Central memory CD8-positive, alpha-beta T cell (primary cell): ENCODE measurements at regions not wholly inside any gene's neighbourhood (a gene's known extent, or its start where the extent isn't known, plus 50 kb on each side); places are given as distances from the start of the nearest gene placed in this dataset.

Experiments used
- ATAC-seq: fragments of 150-1000 bp; cut with Tn5 transposase; replicated peaks from 2 replicates; pipeline ENCODE4 v1.10.0; 2022; ENCODE audit warnings: mild to moderate bottlenecking, moderate FRiP score, moderate number of reproducible peaks; ENCODE audit not compliant: poor library complexity, severe bottlenecking; ENCODE audit errors: extremely low read depth
- DNase-seq, 2 donors: peaks; one replicate each; pipeline ENCODE4 v3.0.0; 2021; ENCODE audit warnings: low spot score in 2 of 2
- H3K27ac Mint-ChIP-seq: one replicate; pipeline ENCODE4 v1.8.0; 2022; ENCODE audit warnings: low read depth, mild to moderate bottlenecking, moderate library complexity, mixed read lengths
- H3K27me3 Mint-ChIP-seq: one replicate; pipeline ENCODE4 v1.8.0; 2022; ENCODE audit warnings: mixed read lengths
- H3K36me3 Mint-ChIP-seq: one replicate; pipeline ENCODE4 v1.8.0; 2022; ENCODE audit warnings: mild to moderate bottlenecking, moderate library complexity, mixed read lengths; ENCODE audit not compliant: insufficient read depth
- H3K4me1 Mint-ChIP-seq: one replicate; pipeline ENCODE4 v1.8.0; 2022; ENCODE audit warnings: mixed read lengths
- H3K4me3 Mint-ChIP-seq: one replicate; pipeline ENCODE4 v1.8.0; 2022; ENCODE audit warnings: mild to moderate bottlenecking, moderate library complexity, mixed read lengths
- H3K9me3 Mint-ChIP-seq: one replicate; pipeline ENCODE4 v1.8.0; 2022; ENCODE audit warnings: mixed read lengths

GRCh38 chr2:117686699-117687098 is 127.8 kb upstream of the DDX18 start:
- Mint-ChIP-seq H3K4me3 (no peak overlapping the region), H3K4me1 (no peaks in the 10 kb centered on the region), H3K36me3 (no peaks in the 10 kb centered on the region), H3K27me3 (no peaks in the 10 kb centered on the region), H3K27ac (no peak overlapping the region), H3K9me3 (no peaks in the 10 kb centered on the region)
- DNase-seq (no peak), ATAC-seq (no peak)

- Mint-ChIP-seq H3K27me3 (no peaks in the 10 kb centered on the region), H3K4me1 (no peaks in the 10 kb centered on the region)
- no peak for ATAC-seq
These were observed 122.9 kb upstream of the DDX18 start for GRCh38 chr2:117691595-117691994.

GRCh38 chr2:117692001-117692763 is 122.3 kb upstream of the DDX18 start:
- DNase-seq (no peak), ATAC-seq (no peak)
- no peak overlapping the region for H3K4me3 Mint-ChIP-seq
- no peaks in the 10 kb centered on the region for H3K27me3 Mint-ChIP-seq
- no peaks in the 10 kb centered on the region for H3K9me3 Mint-ChIP-seq
- H3K4me1 Mint-ChIP-seq: no peaks in the 10 kb centered on the region
- H3K27ac Mint-ChIP-seq: no peak overlapping the region
- H3K36me3 Mint-ChIP-seq: no peaks in the 10 kb centered on the region

More at GRCh38 chr2:117691595-117691994, 122.9 kb upstream of the DDX18 start:
- no peak for DNase-seq
- no peak overlapping the region for H3K27ac Mint-ChIP-seq
- no peaks in the 10 kb centered on the region for H3K9me3 Mint-ChIP-seq
- no peak overlapping the region for H3K4me3 Mint-ChIP-seq
- no peaks in the 10 kb centered on the region for H3K36me3 Mint-ChIP-seq

- no peak overlapping the region for H3K27ac Mint-ChIP-seq
- H3K4me3 Mint-ChIP-seq: no peak overlapping the region
- ATAC-seq (no peak), DNase-seq (no peak)
- H3K9me3 Mint-ChIP-seq: no peaks in the 10 kb centered on the region
- H3K36me3 Mint-ChIP-seq: no peaks in the 10 kb centered on the region
- H3K27me3 Mint-ChIP-seq: no peaks in the 10 kb centered on the region
- no peaks in the 10 kb centered on the region for H3K4me1 Mint-ChIP-seq
These were observed 121.3 kb upstream of the DDX18 start for GRCh38 chr2:117693154-117693553.

- ATAC-seq: no peak
- no peaks in the 10 kb centered on the region for H3K36me3 Mint-ChIP-seq
- H3K27me3 Mint-ChIP-seq: no peaks in the 10 kb centered on the region
- no peaks in the 10 kb centered on the region for H3K9me3 Mint-ChIP-seq
- no peaks in the 10 kb centered on the region for H3K4me1 Mint-ChIP-seq
- H3K27ac Mint-ChIP-seq: no peak overlapping the region
- no peak overlapping the region for H3K4me3 Mint-ChIP-seq
- DNase-seq: no peak
These were observed 120.8 kb upstream of the DDX18 start for GRCh38 chr2:117693651-117694050.

- ATAC-seq (no peak), DNase-seq (no peak)
- Mint-ChIP-seq H3K27ac (no peak overlapping the region), H3K36me3 (no peaks in the 10 kb centered on the region), H3K9me3 (no peaks in the 10 kb centered on the region), H3K4me1 (no peaks in the 10 kb centered on the region), H3K4me3 (no peak overlapping the region), H3K27me3 (no peaks in the 10 kb centered on the region)
These were observed 116.2 kb upstream of the DDX18 start for GRCh38 chr2:117698287-117698686.

GRCh38 chr2:117698819-117699218 is 115.7 kb upstream of the DDX18 start:
- no peak for ATAC-seq
- H3K4me3 Mint-ChIP-seq: no peak overlapping the region
- H3K27ac Mint-ChIP-seq: no peak overlapping the region
- H3K27me3 Mint-ChIP-seq: no peaks in the 10 kb centered on the region
- H3K9me3 Mint-ChIP-seq: no peaks in the 10 kb centered on the region
- DNase-seq: no peak
- H3K4me1 Mint-ChIP-seq: no peaks in the 10 kb centered on the region
- no peaks in the 10 kb centered on the region for H3K36me3 Mint-ChIP-seq

GRCh38 chr2:117700471-117700870 is 114.0 kb upstream of the DDX18 start:
- DNase-seq: no peak
- Mint-ChIP-seq H3K4me1 (no peaks in the 10 kb centered on the region), H3K4me3 (no peak overlapping the region), H3K27ac (no peak overlapping the region), H3K9me3 (no peaks in the 10 kb centered on the region), H3K36me3 (no peaks in the 10 kb centered on the region), H3K27me3 (no peaks in the 10 kb centered on the region)
- ATAC-seq: no peak

- H3K4me3 Mint-ChIP-seq: no peak overlapping the region
- H3K27ac Mint-ChIP-seq: no peak overlapping the region
- ATAC-seq (no peak), DNase-seq (no peak)
- no peaks in the 10 kb centered on the region for H3K4me1 Mint-ChIP-seq
- H3K9me3 Mint-ChIP-seq: no peaks in the 10 kb centered on the region
- no peaks in the 10 kb centered on the region for H3K36me3 Mint-ChIP-seq
- no peaks in the 10 kb centered on the region for H3K27me3 Mint-ChIP-seq
These were observed 113.1 kb upstream of the DDX18 start for GRCh38 chr2:117701365-117701764.

- Mint-ChIP-seq H3K4me1 (no peaks in the 10 kb centered on the region), H3K27me3 (no peaks in the 10 kb centered on the region), H3K27ac (no peak overlapping the region), H3K4me3 (no peak overlapping the region), H3K9me3 (no peaks in the 10 kb centered on the region), H3K36me3 (no peaks in the 10 kb centered on the region)
- no peak for DNase-seq
- ATAC-seq: no peak
These were observed 112.4 kb upstream of the DDX18 start for GRCh38 chr2:117702098-117702497.

- no peak overlapping the region for H3K27ac Mint-ChIP-seq
These were observed 110.6 kb upstream of the DDX18 start for GRCh38 chr2:117703858-117704257.

GRCh38 chr2:117704818-117705217 is 109.7 kb upstream of the DDX18 start:
- no peaks in the 10 kb centered on the region for H3K36me3 Mint-ChIP-seq
- H3K27me3 Mint-ChIP-seq: no peaks in the 10 kb centered on the region
- no peak for ATAC-seq
- no peak overlapping the region for H3K4me3 Mint-ChIP-seq
- H3K9me3 Mint-ChIP-seq: no peaks in the 10 kb centered on the region
- H3K27ac Mint-ChIP-seq: no peak overlapping the region
- DNase-seq: no peak
- H3K4me1 Mint-ChIP-seq: no peaks in the 10 kb centered on the region

More at GRCh38 chr2:117703858-117704257, 110.6 kb upstream of the DDX18 start:
- Mint-ChIP-seq H3K27me3 (no peaks in the 10 kb centered on the region), H3K4me1 (no peaks in the 10 kb centered on the region), H3K9me3 (no peaks in the 10 kb centered on the region), H3K4me3 (no peak overlapping the region), H3K36me3 (no peaks in the 10 kb centered on the region)
- no peak for ATAC-seq
- DNase-seq: no peak

- no peak overlapping the region for H3K4me3 Mint-ChIP-seq
- peaks cover 4% of the 10 kb centered on the region for H3K9me3 Mint-ChIP-seq
- no peak overlapping the region for H3K27ac Mint-ChIP-seq
- H3K4me1 Mint-ChIP-seq: no peaks in the 10 kb centered on the region
- ATAC-seq (no peak), DNase-seq (no peak)
- no peaks in the 10 kb centered on the region for H3K36me3 Mint-ChIP-seq
- H3K27me3 Mint-ChIP-seq: no peaks in the 10 kb centered on the region
These were observed 106.6 kb upstream of the DDX18 start for GRCh38 chr2:117707874-117708273.
